ENCODE measurements at regions not wholly inside any gene's neighbourhood (a gene's known extent, or its start where the extent isn't known, plus 50 kb on each side); places are given as distances from the start of the nearest gene placed in this dataset.

GRCh38 chr2:7646661-7647060 lies 729.4 kb downstream of the RNF144A start:
- no peak for TF ChIP-seq CTCF (IDR thresholded peaks at IDR 0.05)
- no peak for TF ChIP-seq POLR2A (IDR thresholded peaks at IDR 0.05)
